SK-N-SH treated with all-trans-retinoic acid at 6 μM for 48 hours (cell line): ENCODE measurements at regions not wholly inside any gene's neighbourhood (a gene's known extent, or its start where the extent isn't known, plus 50 kb on each side); places are given as distances from the start of the nearest gene placed in this dataset.
"Not testable (repeated sequence)": the region's sequence is repeated elsewhere in the genome, so short reads cannot be mapped to it uniquely, and the experiment has no call there.

Experiments used
- ATAC-seq: fragments of 200-7000 bp; cut with Tn5 transposase; 3 replicates; pipeline ENCODE4 v1.9.1; 2020; ENCODE audit warnings: mild to moderate bottlenecking, moderate library complexity
- ARNTL ChIP-seq: fragments of 450-650 bp; formaldehyde crosslinking; IDR thresholded peaks from 2 replicates; pipeline ENCODE4 v1.5.0; 2020; ENCODE audit warnings: low read depth, mild to moderate bottlenecking, moderate library complexity, borderline replicate concordance
- BACH2 ChIP-seq: fragments of 250-450 bp; sonication (Bioruptor Pico); IDR thresholded peaks from 2 replicates; pipeline ENCODE4 v1.9.0; 2021; ENCODE audit warnings: mild to moderate bottlenecking, borderline replicate concordance
- CREB5 ChIP-seq: fragments of 250-450 bp; sonication (Bioruptor Pico); IDR thresholded peaks from 2 replicates; pipeline ENCODE4 v1.5.1; 2020; ENCODE audit warnings: low read depth, mild to moderate bottlenecking, moderate library complexity
- CSDC2 ChIP-seq: fragments of 250-450 bp; sonication (Bioruptor Pico); IDR thresholded peaks from 2 replicates; pipeline ENCODE4 v1.5.0; 2020; ENCODE audit warnings: mild to moderate bottlenecking, moderate library complexity
- CSRNP3 ChIP-seq: fragments of 250-450 bp; sonication (Bioruptor Pico); IDR thresholded peaks from 2 replicates; pipeline ENCODE4 v1.5.1; 2021; ENCODE audit warnings: mild to moderate bottlenecking, moderate library complexity
- ESRRG ChIP-seq: fragments of 250-450 bp; sonication (Bioruptor Pico); IDR thresholded peaks from 2 replicates; pipeline ENCODE4 v1.6.1; 2021; ENCODE audit warnings: mild to moderate bottlenecking
- GLIS3 ChIP-seq: fragments of 250-450 bp; sonication (Bioruptor Pico); IDR thresholded peaks from 2 replicates; pipeline ENCODE4 v1.5.0; 2020; ENCODE audit warnings: mild to moderate bottlenecking, moderate library complexity
- ISL1 ChIP-seq: fragments of 250-450 bp; sonication (Bioruptor Pico); IDR thresholded peaks from 2 replicates; pipeline ENCODE4 v2.1.2; 2022; ENCODE audit warnings: mild to moderate bottlenecking, moderate library complexity
- OSR1 ChIP-seq: fragments of 250-450 bp; sonication (Bioruptor Pico); IDR thresholded peaks from 2 replicates; pipeline ENCODE4 v1.8.0; 2022; ENCODE audit warnings: moderate library complexity, mild to moderate bottlenecking, inconsistent platforms
- PATZ1 ChIP-seq: fragments of 250-450 bp; sonication (Bioruptor Pico); IDR thresholded peaks from 2 replicates; pipeline ENCODE4 v1.8.0; 2020; ENCODE audit warnings: mild to moderate bottlenecking, moderate library complexity, borderline replicate concordance
- POU6F1 ChIP-seq: fragments of 250-450 bp; sonication (Bioruptor Pico); IDR thresholded peaks from 2 replicates; pipeline ENCODE4 v1.8.0; 2021; ENCODE audit warnings: low read depth, mild to moderate bottlenecking, moderate library complexity, borderline replicate concordance
- PPARA ChIP-seq: fragments of 250-450 bp; sonication (Bioruptor Pico); IDR thresholded peaks from 2 replicates; pipeline ENCODE4 v1.5.0; 2020; ENCODE audit warnings: mild to moderate bottlenecking, borderline replicate concordance
- RARB ChIP-seq: fragments of 250-450 bp; sonication (Bioruptor Pico); IDR thresholded peaks from 2 replicates; pipeline ENCODE4 v1.8.0; 2021; ENCODE audit warnings: mild to moderate bottlenecking, moderate library complexity
- SNAI2 ChIP-seq: fragments of 250-450 bp; sonication (Bioruptor Pico); IDR thresholded peaks from 2 replicates; pipeline ENCODE4 v1.5.0; 2020; ENCODE audit warnings: mild to moderate bottlenecking, moderate library complexity
- TOX ChIP-seq: fragments of 250-450 bp; sonication (Bioruptor Pico); IDR thresholded peaks from 2 replicates; pipeline ENCODE4 v1.8.0; 2021; ENCODE audit warnings: mild to moderate bottlenecking, moderate library complexity, borderline replicate concordance
- TSHZ2 ChIP-seq: fragments of 250-450 bp; sonication (Bioruptor Pico); IDR thresholded peaks from 2 replicates; pipeline ENCODE4 v1.5.0; 2020; ENCODE audit warnings: mild to moderate bottlenecking, moderate library complexity
- ZC3H10 ChIP-seq: fragments of 250-450 bp; sonication (Bioruptor Pico); IDR thresholded peaks from 2 replicates; pipeline ENCODE4 v1.5.1; 2021; ENCODE audit warnings: mild to moderate bottlenecking, moderate library complexity
- ZFP3 ChIP-seq: fragments of 250-450 bp; sonication (Bioruptor Pico); IDR thresholded peaks from 2 replicates; pipeline ENCODE4 v1.5.0; 2020; ENCODE audit warnings: mild to moderate bottlenecking, moderate library complexity
- ZFP30 ChIP-seq: fragments of 450-650 bp; formaldehyde crosslinking; IDR thresholded peaks from 2 replicates; pipeline ENCODE4 v1.5.0; 2022; ENCODE audit warnings: mild to moderate bottlenecking, moderate library complexity
- ZNF565 ChIP-seq: fragments of 450-650 bp; formaldehyde crosslinking; conservative IDR thresholded peaks from 2 replicates; pipeline ENCODE4 v1.5.0; 2020; ENCODE audit warnings: low read depth, mild to moderate bottlenecking, moderate library complexity
- ZNF70 ChIP-seq: fragments of 450-650 bp; formaldehyde crosslinking; IDR thresholded peaks from 2 replicates; pipeline ENCODE4 v1.5.0; 2020; ENCODE audit warnings: mild to moderate bottlenecking, moderate library complexity
- ZNF8 ChIP-seq: fragments of 450-650 bp; formaldehyde crosslinking; IDR thresholded peaks from 2 replicates; pipeline ENCODE4 v1.5.0; 2020; ENCODE audit warnings: mild to moderate bottlenecking, moderate library complexity

- ATAC-seq = not testable (repeated sequence)
Measured at GRCh38 chr7:106713452-106713851, 52.5 kb upstream of the CCDC71L start.

- not testable (repeated sequence) for ATAC-seq
Measured at GRCh38 chr7:106714590-106715442, 53.9 kb upstream of the CCDC71L start.

GRCh38 chr7:106715730-106716129 is 54.8 kb upstream of the CCDC71L start:
- no peak for ATAC-seq
- TF ChIP-seq ZNF8 (no peak), GLIS3 (CRISPR knock-in tag) (no peak), ZFP30 (CRISPR knock-in tag) (no peak), CSDC2 (no peak), ISL1 (no peak), CSRNP3 (no peak), TOX (CRISPR knock-in tag) (no peak), ZC3H10 (CRISPR knock-in tag) (no peak), PPARA (CRISPR knock-in tag) (no peak), ZFP3 (CRISPR knock-in tag) (no peak), RARB (CRISPR knock-in tag) (no peak), OSR1 (CRISPR knock-in tag) (no peak), SNAI2 (CRISPR knock-in tag) (no peak), ZNF70 (CRISPR knock-in tag) (no peak), ZNF565 (CRISPR knock-in tag) (no peak), CREB5 (CRISPR knock-in tag) (no peak), TSHZ2 (CRISPR knock-in tag) (no peak), ARNTL (no peak)

GRCh38 chr7:106717254-106717954 is 56.4 kb upstream of the CCDC71L start:
- TF ChIP-seq CSDC2 (peak; percentile 74; the same call in 1 of the 2 replicates), BACH2 (CRISPR knock-in tag) (no peak)
- peak; percentile 14 for ATAC-seq

- peak; percentile 94 for ATAC-seq
- TF ChIP-seq CSDC2 (0 out of 2 replicates have a peak, but pooled peaks have one; percentile 13), ESRRG (CRISPR knock-in tag) (no peak), OSR1 (CRISPR knock-in tag) (no peak), ZNF70 (CRISPR knock-in tag) (no peak), ZNF8 (no peak), CREB5 (CRISPR knock-in tag) (peak; percentile 87; the same call in 1 of the 2 replicates), PPARA (CRISPR knock-in tag) (no peak), POU6F1 (CRISPR knock-in tag) (peak; percentile 46; the same call in 1 of the 2 replicates), PATZ1 (peak; percentile 73; the same call in 1 of the 2 replicates), ZFP30 (CRISPR knock-in tag) (no peak)
Measured at GRCh38 chr7:106717955-106718871, 57.3 kb upstream of the CCDC71L start.
